ENCODE measurements at regions not wholly inside any gene's neighbourhood (a gene's known extent, or its start where the extent isn't known, plus 50 kb on each side); places are given as distances from the start of the nearest gene placed in this dataset.

DNA sequence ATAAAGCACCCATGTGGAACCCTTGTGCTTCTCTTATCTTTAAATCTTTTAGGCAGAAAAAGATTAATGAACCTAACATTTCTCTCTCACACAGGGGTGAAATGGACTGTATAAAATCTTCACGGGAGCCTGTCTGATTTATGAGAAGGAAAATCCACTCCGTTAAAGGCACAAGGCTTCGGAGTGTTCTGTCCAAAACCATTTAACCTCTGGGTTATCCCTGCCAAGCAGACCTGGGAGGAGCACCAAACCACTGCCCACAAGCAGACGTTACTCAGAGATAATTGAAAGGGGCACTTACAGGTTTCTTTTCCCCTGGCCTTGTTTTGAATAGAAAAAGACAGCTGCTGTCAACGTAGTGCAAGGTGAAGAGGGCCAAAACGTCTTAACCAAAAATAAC, 184.4 kb upstream of the DOK6 start:
- Histone ChIP-seq H3K36me3 (no peaks in the 10 kb centered on the region), H3K4me1 (no peaks in the 10 kb centered on the region), H3K27me3 (no peaks in the 10 kb centered on the region), H3K4me3 (ENCODE audit: low read depth, low read length) (no peak overlapping the region), H3K9me3 (no peaks in the 10 kb centered on the region)
- no peak for DNase-seq
- TF ChIP-seq, protein P1, sequence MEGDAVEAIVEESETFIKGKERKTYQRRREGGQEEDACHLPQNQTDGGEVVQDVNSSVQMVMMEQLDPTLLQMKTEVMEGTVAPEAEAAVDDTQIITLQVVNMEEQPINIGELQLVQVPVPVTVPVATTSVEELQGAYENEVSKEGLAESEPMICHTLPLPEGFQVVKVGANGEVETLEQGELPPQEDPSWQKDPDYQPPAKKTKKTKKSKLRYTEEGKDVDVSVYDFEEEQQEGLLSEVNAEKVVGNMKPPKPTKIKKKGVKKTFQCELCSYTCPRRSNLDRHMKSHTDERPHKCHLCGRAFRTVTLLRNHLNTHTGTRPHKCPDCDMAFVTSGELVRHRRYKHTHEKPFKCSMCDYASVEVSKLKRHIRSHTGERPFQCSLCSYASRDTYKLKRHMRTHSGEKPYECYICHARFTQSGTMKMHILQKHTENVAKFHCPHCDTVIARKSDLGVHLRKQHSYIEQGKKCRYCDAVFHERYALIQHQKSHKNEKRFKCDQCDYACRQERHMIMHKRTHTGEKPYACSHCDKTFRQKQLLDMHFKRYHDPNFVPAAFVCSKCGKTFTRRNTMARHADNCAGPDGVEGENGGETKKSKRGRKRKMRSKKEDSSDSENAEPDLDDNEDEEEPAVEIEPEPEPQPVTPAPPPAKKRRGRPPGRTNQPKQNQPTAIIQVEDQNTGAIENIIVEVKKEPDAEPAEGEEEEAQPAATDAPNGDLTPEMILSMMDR (IDR thresholded peaks at IDR 0.05; ENCODE audit: low read depth, low read length) = no peak

DNA sequence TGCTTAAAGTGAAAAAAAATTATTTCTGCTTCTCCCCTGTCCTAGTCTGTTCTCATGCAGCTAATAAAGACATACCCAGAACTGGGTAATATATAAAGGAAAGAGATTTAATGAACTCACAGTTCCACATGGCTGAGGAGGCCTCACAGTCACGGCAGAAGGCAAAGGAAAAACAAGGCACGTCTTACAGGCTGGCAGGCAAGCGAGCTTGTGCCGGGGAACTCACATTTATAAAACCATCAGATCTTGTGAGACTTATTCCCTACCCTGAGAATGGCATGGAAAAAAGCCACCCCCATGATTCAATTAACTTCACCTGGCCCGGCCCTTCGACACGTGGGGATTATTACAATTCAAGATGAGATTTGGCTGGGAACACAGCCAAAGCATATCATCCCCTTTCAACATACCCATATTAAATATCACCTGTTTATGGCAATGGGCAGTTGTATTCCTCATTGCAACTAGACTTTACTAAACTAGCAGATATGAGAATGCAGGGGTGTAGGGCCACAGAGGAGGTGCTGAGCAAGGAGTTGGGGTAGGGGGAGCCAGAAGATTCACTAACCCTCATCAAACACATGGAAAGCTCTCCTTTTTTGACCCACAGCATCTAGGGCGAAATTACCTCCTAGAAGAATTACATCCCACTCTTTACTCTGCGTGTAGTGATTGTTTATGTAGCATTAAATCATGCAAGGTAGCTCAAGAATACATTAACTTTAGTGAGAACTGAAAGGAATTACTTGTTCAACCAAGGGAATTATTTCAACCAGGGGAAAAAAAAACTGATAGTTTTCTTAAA, 183.3 kb upstream of the DOK6 start:
- Histone ChIP-seq H3K9me3 (no peaks in the 10 kb centered on the region), H3K27me3 (no peaks in the 10 kb centered on the region), H3K36me3 (no peaks in the 10 kb centered on the region), H3K4me3 (ENCODE audit: low read depth, low read length) (no peak overlapping the region), H3K4me1 (no peaks in the 10 kb centered on the region)
- TF ChIP-seq, protein P1 (IDR thresholded peaks at IDR 0.05; ENCODE audit: low read depth, low read length) = no peak
- DNase-seq = no peak

DNA sequence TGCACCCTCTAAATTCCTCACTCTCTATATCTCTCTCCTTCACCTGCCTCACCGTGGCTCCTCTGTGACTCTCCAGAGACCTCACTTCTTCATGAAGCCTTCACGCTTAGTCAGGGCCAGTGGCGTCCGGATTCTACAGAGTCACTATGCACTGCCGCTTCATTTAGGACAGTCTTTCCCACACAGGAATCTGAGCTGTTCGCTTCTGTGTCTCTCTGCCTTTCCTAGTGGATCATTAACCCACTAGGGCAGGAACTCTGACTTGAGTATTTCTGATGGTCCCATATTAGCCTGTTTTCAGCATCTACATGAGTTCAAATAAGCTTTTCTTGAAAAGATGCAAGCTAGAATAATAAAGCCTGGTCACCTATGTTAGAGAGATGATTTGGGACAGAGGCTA, 180.2 kb upstream of the DOK6 start:
- TF ChIP-seq, protein P1 (IDR thresholded peaks at IDR 0.05; ENCODE audit: low read depth, low read length) = no peak
- H3K4me1 ChIP-seq = no peaks in the 10 kb centered on the region
- no peaks in the 10 kb centered on the region for H3K36me3 ChIP-seq

DNA sequence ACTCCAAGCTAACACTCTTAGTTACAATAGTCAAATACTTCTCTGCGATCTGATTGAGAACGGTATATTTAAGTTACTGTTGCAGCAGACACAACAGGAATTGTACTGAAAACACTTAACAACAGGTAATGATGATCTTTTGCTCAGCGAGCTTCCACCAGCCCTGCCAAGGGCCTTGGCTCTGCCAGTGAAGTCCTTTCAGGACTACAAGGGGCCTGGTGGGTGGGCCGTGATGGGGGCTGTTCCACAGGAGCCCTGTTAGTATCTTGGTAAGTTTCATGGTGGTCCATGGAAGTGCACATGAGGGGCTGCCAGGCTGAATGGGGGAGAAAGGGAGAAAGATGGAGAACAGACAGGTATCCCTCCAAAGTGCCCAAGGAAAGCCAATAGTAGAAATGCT, 178.6 kb upstream of the DOK6 start:
- TF ChIP-seq, protein P1 (IDR thresholded peaks at IDR 0.05; ENCODE audit: low read depth, low read length) = no peak
- Histone ChIP-seq H3K27me3 (no peaks in the 10 kb centered on the region), H3K4me1 (no peaks in the 10 kb centered on the region), H3K36me3 (no peaks in the 10 kb centered on the region), H3K9me3 (no peaks in the 10 kb centered on the region), H3K4me3 (ENCODE audit: low read depth, low read length) (no peak overlapping the region)
- DNase-seq = no peak

More for the DNA sequence above, 180.2 kb upstream of the DOK6 start:
- no peak for DNase-seq
- H3K4me3 ChIP-seq (ENCODE audit: low read depth, low read length) = no peak overlapping the region
- H3K9me3 ChIP-seq = no peaks in the 10 kb centered on the region
- H3K27me3 ChIP-seq = no peaks in the 10 kb centered on the region

DNA sequence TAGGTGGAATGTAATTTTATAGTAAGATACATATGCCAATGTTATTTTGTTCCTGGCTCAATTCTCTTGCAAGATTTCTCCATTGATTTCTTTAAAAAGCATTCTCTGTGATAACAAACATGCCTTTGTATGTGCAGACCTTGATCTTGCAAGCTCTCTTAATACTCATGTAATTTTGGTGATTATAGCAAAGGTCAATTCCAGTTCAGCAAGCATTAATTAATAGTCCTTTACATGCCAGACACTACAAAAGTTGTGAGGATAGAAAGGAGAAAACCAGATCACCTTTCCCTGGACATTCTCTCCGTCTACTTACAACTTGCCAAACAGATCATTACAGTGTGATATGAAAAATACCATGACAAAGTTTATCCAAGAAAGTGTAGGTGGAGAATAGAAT, 173.7 kb upstream of the DOK6 start:
- Histone ChIP-seq H3K4me1 (no peaks in the 10 kb centered on the region), H3K36me3 (no peaks in the 10 kb centered on the region), H3K27me3 (no peaks in the 10 kb centered on the region), H3K9me3 (no peaks in the 10 kb centered on the region), H3K4me3 (ENCODE audit: low read depth, low read length) (no peak overlapping the region)
- TF ChIP-seq, protein P1 (IDR thresholded peaks at IDR 0.05; ENCODE audit: low read depth, low read length) = no peak
- no peak for DNase-seq

DNA sequence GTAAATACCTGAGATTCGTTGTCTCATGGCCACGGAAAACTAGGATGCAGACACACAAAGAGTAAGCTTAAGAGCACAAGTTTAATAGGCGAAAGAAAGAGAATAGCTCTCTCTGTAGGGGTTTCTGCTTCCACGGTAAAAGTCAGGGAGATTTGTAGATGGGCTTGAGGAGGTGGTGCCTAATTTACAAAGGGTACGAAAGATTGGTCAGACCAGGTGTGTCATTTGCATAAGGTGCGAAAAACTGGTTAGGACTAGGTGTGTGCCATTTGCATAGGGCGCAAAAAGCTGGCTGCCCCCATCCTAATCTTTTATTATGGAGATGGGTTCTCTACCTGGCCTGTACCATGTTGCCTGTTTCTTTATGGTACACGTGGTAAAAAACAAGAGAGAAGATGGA, 170.5 kb upstream of the DOK6 start:
- H3K4me3 ChIP-seq (ENCODE audit: low read depth, low read length) = no peak overlapping the region
- no peaks in the 10 kb centered on the region for H3K4me1 ChIP-seq
- no peak for DNase-seq
- no peaks in the 10 kb centered on the region for H3K27me3 ChIP-seq
- no peaks in the 10 kb centered on the region for H3K9me3 ChIP-seq
- TF ChIP-seq, protein P1 (IDR thresholded peaks at IDR 0.05; ENCODE audit: low read depth, low read length) = no peak
- H3K36me3 ChIP-seq = no peaks in the 10 kb centered on the region

All from BE2C (cell line).